Gastrocnemius medialis (tissue), 4 donors: ENCODE measurements at regions not wholly inside any gene's neighbourhood (a gene's known extent, or its start where the extent isn't known, plus 50 kb on each side); places are given as distances from the start of the nearest gene placed in this dataset.

Source experiments
- POLR2A ChIP-seq, 2 donors: fragments of 450-650 bp; IDR thresholded peaks; one replicate each; pipeline ENCODE4 v1.6.1; 2017; ENCODE audit warnings: antibody characterized with exemption in 2 of 2, mild to moderate bottlenecking in 2 of 2, moderate library complexity in 2 of 2
- TF ChIP-seq, protein P1 (sequence below), 5 experiments: fragments of 450-650 bp in 3 of 5; fragments of 200-600 bp in 2 of 5; sonication (generic) in 2 of 5; IDR thresholded peaks in 4 of 5; conservative IDR thresholded peaks in 1 of 5; 1 replicate in 4 of 5; 2 replicates in 1 of 5; pipeline ENCODE4 v1.5.1; 2016 to 2019; ENCODE audit warnings: antibody characterized with exemption in 5 of 5, mild to moderate bottlenecking in 3 of 5, moderate library complexity in 3 of 5

GRCh38 chr1:238060061-238060460 is 169.3 kb upstream of the ZP4 start:
- TF ChIP-seq, protein P1, sequence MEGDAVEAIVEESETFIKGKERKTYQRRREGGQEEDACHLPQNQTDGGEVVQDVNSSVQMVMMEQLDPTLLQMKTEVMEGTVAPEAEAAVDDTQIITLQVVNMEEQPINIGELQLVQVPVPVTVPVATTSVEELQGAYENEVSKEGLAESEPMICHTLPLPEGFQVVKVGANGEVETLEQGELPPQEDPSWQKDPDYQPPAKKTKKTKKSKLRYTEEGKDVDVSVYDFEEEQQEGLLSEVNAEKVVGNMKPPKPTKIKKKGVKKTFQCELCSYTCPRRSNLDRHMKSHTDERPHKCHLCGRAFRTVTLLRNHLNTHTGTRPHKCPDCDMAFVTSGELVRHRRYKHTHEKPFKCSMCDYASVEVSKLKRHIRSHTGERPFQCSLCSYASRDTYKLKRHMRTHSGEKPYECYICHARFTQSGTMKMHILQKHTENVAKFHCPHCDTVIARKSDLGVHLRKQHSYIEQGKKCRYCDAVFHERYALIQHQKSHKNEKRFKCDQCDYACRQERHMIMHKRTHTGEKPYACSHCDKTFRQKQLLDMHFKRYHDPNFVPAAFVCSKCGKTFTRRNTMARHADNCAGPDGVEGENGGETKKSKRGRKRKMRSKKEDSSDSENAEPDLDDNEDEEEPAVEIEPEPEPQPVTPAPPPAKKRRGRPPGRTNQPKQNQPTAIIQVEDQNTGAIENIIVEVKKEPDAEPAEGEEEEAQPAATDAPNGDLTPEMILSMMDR (IDR thresholded peaks at IDR 0.05 in 4 of 5, conservative IDR thresholded peaks at IDR 0.05 in 1 of 5): no peak
- no peak for TF ChIP-seq POLR2A (IDR thresholded peaks at IDR 0.05)
